HG03103 (cell line): ENCODE measurements at regions not wholly inside any gene's neighbourhood (a gene's known extent, or its start where the extent isn't known, plus 50 kb on each side); places are given as distances from the start of the nearest gene placed in this dataset.

Source experiments
- ATAC-seq: cut with Tn5 transposase; IDR thresholded peaks from one replicate; pipeline ENCODE4 v1.9.1; 2021; ENCODE audit warnings: low read depth; ENCODE audit not compliant: unreplicated experiment

GRCh38 chr4:63528256-63528991 is 880.8 kb downstream of the TECRL start:
- no peak for ATAC-seq

- no peak for ATAC-seq
These were observed 883.0 kb downstream of the TECRL start for GRCh38 chr4:63526251-63526650.

- no peak for ATAC-seq
These were observed 884.5 kb downstream of the TECRL start for GRCh38 chr4:63524764-63525163.

GRCh38 chr4:63505714-63506460 is 903.4 kb downstream of the TECRL start:
- no peak for ATAC-seq

- ATAC-seq, result no peak
These were observed 916.0 kb downstream of the TECRL start for GRCh38 chr4:63493265-63493664.

GRCh38 chr4:63492515-63492914 is 916.7 kb downstream of the TECRL start:
- no peak for ATAC-seq

GRCh38 chr4:63464393-63464792 is 944.9 kb downstream of the TECRL start:
- ATAC-seq, result no peak

- ATAC-seq, result no peak
These were observed 949.2 kb downstream of the TECRL start for GRCh38 chr4:63460075-63460474.

GRCh38 chr4:63459329-63459728 is 949.9 kb downstream of the TECRL start:
- ATAC-seq, result no peak

- ATAC-seq, result no peak
These were observed 951.2 kb downstream of the TECRL start for GRCh38 chr4:63458010-63458409.

- no peak for ATAC-seq
These were observed 969.0 kb downstream of the TECRL start for GRCh38 chr4:63440236-63440635.

- no peak for ATAC-seq
These were observed 979.1 kb downstream of the TECRL start for GRCh38 chr4:63430105-63430504.

GRCh38 chr4:63396269-63396668 is 1013.0 kb downstream of the TECRL start:
- ATAC-seq, result no peak

- ATAC-seq, result no peak
These were observed 1015.7 kb downstream of the TECRL start for GRCh38 chr4:63393544-63393943.

- ATAC-seq, result no peak
These were observed 1029.3 kb downstream of the TECRL start for GRCh38 chr4:63379750-63380522.

GRCh38 chr4:63371001-63371400 is 1038.2 kb downstream of the TECRL start:
- ATAC-seq, result no peak

GRCh38 chr4:63361628-63362027 is 1047.6 kb downstream of the TECRL start:
- no peak for ATAC-seq

GRCh38 chr4:63361066-63361465 is 1048.2 kb downstream of the TECRL start:
- ATAC-seq, result no peak

- ATAC-seq, result no peak
These were observed 1059.6 kb downstream of the TECRL start for GRCh38 chr4:63349674-63350025.

- no peak for ATAC-seq
These were observed 1060.2 kb downstream of the TECRL start for GRCh38 chr4:63348735-63349673.
